HG02970 (cell line): ENCODE measurements at regions not wholly inside any gene's neighbourhood (a gene's known extent, or its start where the extent isn't known, plus 50 kb on each side); places are given as distances from the start of the nearest gene placed in this dataset.
"Not testable (repeated sequence)": the region's sequence is repeated elsewhere in the genome, so short reads cannot be mapped to it uniquely, and the experiment has no call there.

Source experiments
- ATAC-seq: cut with Tn5 transposase; IDR thresholded peaks from one replicate; pipeline ENCODE4 v1.9.1; 2021; ENCODE audit warnings: mild to moderate bottlenecking, moderate library complexity, moderate number of reproducible peaks; ENCODE audit not compliant: unreplicated experiment, low FRiP score

- no peak for ATAC-seq
These were observed 236.3 kb upstream of the NRXN1 start for GRCh38 chr2:51268191-51268590.

GRCh38 chr2:51265539-51265938 is 233.6 kb upstream of the NRXN1 start:
- ATAC-seq, result no peak

- ATAC-seq, result no peak
These were observed 232.0 kb upstream of the NRXN1 start for GRCh38 chr2:51263951-51264350.

- ATAC-seq, result not testable (repeated sequence)
These were observed 231.2 kb upstream of the NRXN1 start for GRCh38 chr2:51263101-51263500.

GRCh38 chr2:51258301-51258700 is 226.4 kb upstream of the NRXN1 start:
- no peak for ATAC-seq

- no peak for ATAC-seq
These were observed 224.8 kb upstream of the NRXN1 start for GRCh38 chr2:51256736-51257135.

GRCh38 chr2:51251356-51251755 is 219.4 kb upstream of the NRXN1 start:
- no peak for ATAC-seq

GRCh38 chr2:51247252-51247805 is 215.4 kb upstream of the NRXN1 start:
- ATAC-seq, result no peak

- no peak for ATAC-seq
These were observed 212.1 kb upstream of the NRXN1 start for GRCh38 chr2:51243892-51244535.

GRCh38 chr2:51237626-51238271 is 205.8 kb upstream of the NRXN1 start:
- no peak for ATAC-seq

GRCh38 chr2:51232027-51232426 is 200.1 kb upstream of the NRXN1 start:
- ATAC-seq, result no peak

- no peak for ATAC-seq
These were observed 199.1 kb upstream of the NRXN1 start for GRCh38 chr2:51231071-51231470.

- ATAC-seq, result no peak
These were observed 193.4 kb upstream of the NRXN1 start for GRCh38 chr2:51225377-51225776.

GRCh38 chr2:51224790-51225189 is 192.9 kb upstream of the NRXN1 start:
- no peak for ATAC-seq

- ATAC-seq, result no peak
These were observed 190.2 kb upstream of the NRXN1 start for GRCh38 chr2:51222106-51222505.

- ATAC-seq, result no peak
These were observed 188.7 kb upstream of the NRXN1 start for GRCh38 chr2:51220606-51221005.

- ATAC-seq, result no peak
These were observed 188.1 kb upstream of the NRXN1 start for GRCh38 chr2:51220080-51220479.

GRCh38 chr2:51219468-51219867 is 187.5 kb upstream of the NRXN1 start:
- ATAC-seq, result no peak

GRCh38 chr2:51218047-51218446 is 186.1 kb upstream of the NRXN1 start:
- no peak for ATAC-seq

GRCh38 chr2:51213826-51214225 is 181.9 kb upstream of the NRXN1 start:
- ATAC-seq, result no peak

GRCh38 chr2:51212374-51212773 is 180.4 kb upstream of the NRXN1 start:
- no peak for ATAC-seq

- ATAC-seq, result no peak
These were observed 176.6 kb upstream of the NRXN1 start for GRCh38 chr2:51208521-51208920.
